HFFc6 (cell line): ENCODE measurements at regions not wholly inside any gene's neighbourhood (a gene's known extent, or its start where the extent isn't known, plus 50 kb on each side); places are given as distances from the start of the nearest gene placed in this dataset.

ENCODE experiments used
- DNase-seq: peaks from one replicate; pipeline ENCODE4 v3.0.0-alpha.2; 2018
- H3K27ac Mint-ChIP-seq: 2 replicates; pipeline ENCODE4 v1.8.0; 2020; ENCODE audit warnings: mild to moderate bottlenecking, mixed read lengths
- H3K27me3 Mint-ChIP-seq: 2 replicates; pipeline ENCODE4 v1.8.0; 2021; ENCODE audit warnings: mild to moderate bottlenecking, moderate library complexity, mixed read lengths; ENCODE audit not compliant: insufficient read depth
- H3K36me3 Mint-ChIP-seq: 2 replicates; pipeline ENCODE4 v1.8.0; 2021; ENCODE audit warnings: low read depth, mixed read lengths
- H3K4me1 Mint-ChIP-seq: 2 replicates; pipeline ENCODE4 v1.8.0; 2020; ENCODE audit warnings: low read depth, mixed read lengths
- H3K4me3 Mint-ChIP-seq: 2 replicates; pipeline ENCODE4 v1.8.0; 2020; ENCODE audit warnings: mild to moderate bottlenecking, moderate library complexity, mixed read lengths
- H3K9me3 Mint-ChIP-seq: 2 replicates; pipeline ENCODE4 v1.8.0; 2020; ENCODE audit warnings: mild to moderate bottlenecking, mixed read lengths
- CTCF ChIP-seq: fragments of 200-600 bp; sonication (generic); IDR thresholded peaks from 2 replicates; pipeline ENCODE4 v1.5.0; 2021; ENCODE audit warnings: antibody characterized with exemption, mild to moderate bottlenecking

DNA sequence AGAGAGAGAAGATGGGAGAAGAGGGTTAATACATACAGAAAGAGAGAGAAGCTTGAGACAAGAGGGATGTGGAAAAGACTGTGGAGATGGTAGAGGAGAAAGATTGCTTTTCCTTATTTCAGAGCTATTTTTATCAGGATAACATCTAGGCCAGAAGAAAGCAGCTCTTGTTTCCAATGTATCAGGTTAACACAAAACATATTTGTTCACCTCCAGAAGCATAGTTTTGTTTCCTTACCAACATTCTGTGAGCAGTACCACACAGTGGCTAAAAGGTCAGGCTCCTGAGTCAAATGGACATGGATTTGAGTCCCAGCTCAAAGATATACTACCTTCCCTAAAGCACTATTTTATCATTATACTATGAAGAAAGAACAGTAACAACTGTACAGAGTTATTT is 185.5 kb downstream of the DUSP10 start:
- no peak for TF ChIP-seq CTCF
- no peak overlapping the region for H3K4me3 Mint-ChIP-seq
- DNase-seq = no peak
- H3K36me3 Mint-ChIP-seq = no peaks in the 10 kb centered on the region
- H3K4me1 Mint-ChIP-seq = peaks cover 13% of the 10 kb centered on the region
- H3K27ac Mint-ChIP-seq = no peak overlapping the region
- no peaks in the 10 kb centered on the region for H3K9me3 Mint-ChIP-seq
- no peaks in the 10 kb centered on the region for H3K27me3 Mint-ChIP-seq

GRCh38 chr1:221557013-221557412 is 184.9 kb downstream of the DUSP10 start:
- TF ChIP-seq CTCF = no peak
- no peaks in the 10 kb centered on the region for H3K36me3 Mint-ChIP-seq
- no peak overlapping the region for H3K27ac Mint-ChIP-seq
- no peak overlapping the region for H3K4me3 Mint-ChIP-seq
- H3K27me3 Mint-ChIP-seq = no peaks in the 10 kb centered on the region
- no peaks in the 10 kb centered on the region for H3K9me3 Mint-ChIP-seq
- DNase-seq = no peak
- H3K4me1 Mint-ChIP-seq = peaks cover 13% of the 10 kb centered on the region

- no peaks in the 10 kb centered on the region for H3K9me3 Mint-ChIP-seq
- no peak overlapping the region for H3K27ac Mint-ChIP-seq
- no peak for TF ChIP-seq CTCF
- no peaks in the 10 kb centered on the region for H3K27me3 Mint-ChIP-seq
- H3K4me3 Mint-ChIP-seq = no peak overlapping the region
- peaks cover 13% of the 10 kb centered on the region for H3K4me1 Mint-ChIP-seq
- H3K36me3 Mint-ChIP-seq = no peaks in the 10 kb centered on the region
- no peak for DNase-seq
Measured at GRCh38 chr1:221558396-221558795, 183.5 kb downstream of the DUSP10 start.

DNA sequence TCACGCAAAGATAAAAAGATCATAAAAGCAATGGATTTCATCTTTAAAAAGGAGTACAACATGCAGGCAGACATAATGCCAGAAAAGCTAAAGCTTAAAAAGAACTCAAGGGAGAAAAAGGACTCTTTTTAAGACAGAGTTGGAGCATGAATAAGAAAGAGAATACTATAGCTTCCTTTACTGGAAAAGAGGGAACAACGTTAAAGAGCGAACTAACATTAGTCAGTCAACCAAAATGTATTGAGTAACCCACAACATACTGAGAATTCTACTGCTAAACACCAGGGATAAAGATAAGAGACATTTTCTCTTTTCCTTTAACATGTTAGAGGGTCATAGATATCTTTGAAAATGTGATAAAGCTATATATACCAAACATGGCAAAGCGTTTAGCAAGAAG is 182.0 kb downstream of the DUSP10 start:
- DNase-seq = no peak
- peaks cover 2% of the 10 kb centered on the region for H3K27me3 Mint-ChIP-seq
- no peak for TF ChIP-seq CTCF
- H3K27ac Mint-ChIP-seq = no peak overlapping the region
- H3K4me3 Mint-ChIP-seq = no peak overlapping the region
- H3K36me3 Mint-ChIP-seq = no peaks in the 10 kb centered on the region
- H3K9me3 Mint-ChIP-seq = no peaks in the 10 kb centered on the region
- H3K4me1 Mint-ChIP-seq = peaks cover 13% of the 10 kb centered on the region

DNA sequence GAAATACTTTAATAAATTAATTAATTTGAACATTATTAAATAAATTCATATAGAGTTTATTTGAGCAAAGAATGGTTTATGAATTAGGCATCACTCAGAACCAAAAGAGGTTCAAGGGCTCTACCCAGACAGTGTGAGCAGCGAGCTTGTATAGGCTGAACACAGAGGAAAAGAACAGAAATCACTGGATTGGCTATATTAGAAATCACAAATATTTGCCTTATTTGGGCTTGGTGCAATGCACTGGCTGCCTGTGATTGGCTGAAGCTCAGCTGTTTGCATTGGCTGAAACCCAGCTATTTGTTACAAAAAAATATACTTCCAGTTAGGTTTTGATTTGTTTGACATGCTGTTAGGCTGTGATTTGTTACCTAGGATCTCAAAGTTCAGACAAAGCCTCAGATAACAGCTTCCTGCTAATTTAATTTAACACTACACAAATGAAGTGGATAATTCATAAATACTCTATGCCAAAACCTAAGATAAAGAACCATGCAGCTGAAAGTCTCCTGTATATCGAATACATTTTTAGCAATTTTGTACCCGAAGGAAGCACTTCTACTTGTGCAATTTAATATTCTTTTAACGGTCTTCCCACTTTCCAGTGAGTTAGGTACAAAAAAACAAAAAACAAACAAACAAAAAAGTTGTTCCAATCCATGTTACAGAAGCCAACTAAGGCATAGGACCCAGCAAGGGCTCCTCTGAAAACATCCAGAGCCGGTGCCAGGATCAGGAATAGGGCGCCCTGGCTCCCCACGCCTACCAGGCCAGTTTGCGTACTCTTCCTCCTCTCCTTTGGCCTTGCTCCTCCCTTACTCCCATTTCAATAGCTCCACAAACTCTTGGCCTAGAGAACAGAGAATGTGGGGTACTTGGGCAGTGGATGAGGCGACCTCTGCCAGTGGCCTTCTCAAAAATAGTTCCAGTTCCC is 179.1 kb downstream of the DUSP10 start:
- Mint-ChIP-seq H3K36me3 (no peaks in the 10 kb centered on the region), H3K4me3 (no peak overlapping the region), H3K9me3 (no peaks in the 10 kb centered on the region), H3K27me3 (peaks cover 2% of the 10 kb centered on the region), H3K4me1 (no peaks in the 10 kb centered on the region), H3K27ac (no peak overlapping the region)
- no peak for TF ChIP-seq CTCF
- no peak for DNase-seq
